C4-2B (cell line): ENCODE measurements at regions not wholly inside any gene's neighbourhood (a gene's known extent, or its start where the extent isn't known, plus 50 kb on each side); places are given as distances from the start of the nearest gene placed in this dataset.

Experiments used
- ZFX ChIP-seq: fragments of 450-650 bp; IDR thresholded peaks from 2 replicates; pipeline ENCODE4 v1.6.1; 2017
- TF ChIP-seq, protein P1 (sequence below): fragments of 450-650 bp; conservative IDR thresholded peaks from 2 replicates; pipeline ENCODE4 v1.5.1; 2017; ENCODE audit warnings: mild to moderate bottlenecking

DNA sequence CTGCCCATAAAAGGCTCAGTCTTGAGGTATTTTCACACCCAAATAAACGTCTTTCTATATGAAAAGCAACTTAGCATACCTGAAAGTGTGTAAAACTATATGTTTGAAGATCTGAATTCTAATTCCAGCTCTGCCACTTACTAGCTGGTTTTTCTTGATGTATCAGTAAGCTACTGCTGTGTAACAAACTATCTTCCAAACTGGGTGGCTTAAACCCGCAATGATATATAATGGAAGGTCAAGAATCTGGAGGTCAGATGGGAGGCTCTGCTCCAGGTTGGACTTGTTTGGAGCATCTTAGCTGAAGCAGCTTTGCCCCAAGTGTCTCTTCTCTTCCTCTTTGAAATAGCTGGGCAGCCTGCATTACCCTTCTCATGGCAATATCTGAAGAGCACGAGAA is 164.3 kb upstream of the IRX5 start:
- TF ChIP-seq, protein P1, sequence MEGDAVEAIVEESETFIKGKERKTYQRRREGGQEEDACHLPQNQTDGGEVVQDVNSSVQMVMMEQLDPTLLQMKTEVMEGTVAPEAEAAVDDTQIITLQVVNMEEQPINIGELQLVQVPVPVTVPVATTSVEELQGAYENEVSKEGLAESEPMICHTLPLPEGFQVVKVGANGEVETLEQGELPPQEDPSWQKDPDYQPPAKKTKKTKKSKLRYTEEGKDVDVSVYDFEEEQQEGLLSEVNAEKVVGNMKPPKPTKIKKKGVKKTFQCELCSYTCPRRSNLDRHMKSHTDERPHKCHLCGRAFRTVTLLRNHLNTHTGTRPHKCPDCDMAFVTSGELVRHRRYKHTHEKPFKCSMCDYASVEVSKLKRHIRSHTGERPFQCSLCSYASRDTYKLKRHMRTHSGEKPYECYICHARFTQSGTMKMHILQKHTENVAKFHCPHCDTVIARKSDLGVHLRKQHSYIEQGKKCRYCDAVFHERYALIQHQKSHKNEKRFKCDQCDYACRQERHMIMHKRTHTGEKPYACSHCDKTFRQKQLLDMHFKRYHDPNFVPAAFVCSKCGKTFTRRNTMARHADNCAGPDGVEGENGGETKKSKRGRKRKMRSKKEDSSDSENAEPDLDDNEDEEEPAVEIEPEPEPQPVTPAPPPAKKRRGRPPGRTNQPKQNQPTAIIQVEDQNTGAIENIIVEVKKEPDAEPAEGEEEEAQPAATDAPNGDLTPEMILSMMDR: no peak
- no peak for TF ChIP-seq ZFX
